Stimulated activated CD8-positive, alpha-beta memory T cell treated with anti-CD3 and anti-CD28 coated beads, Interleukin-15, amount 100 ng/mL, for 48 hours (primary cell): ENCODE measurements at regions not wholly inside any gene's neighbourhood (a gene's known extent, or its start where the extent isn't known, plus 50 kb on each side); places are given as distances from the start of the nearest gene placed in this dataset.
"Not testable (repeated sequence)": the region's sequence is repeated elsewhere in the genome, so short reads cannot be mapped to it uniquely, and the experiment has no call there.

Source experiments
- DNase-seq, 2 donors: peaks; one replicate each; pipeline ENCODE4 v3.0.0-alpha.2; 2020; ENCODE audit warnings: low read depth in 2 of 2

GRCh38 chr7:68162712-68163111, 1166.1 kb downstream of the TYW1 start:
- no peak for DNase-seq

GRCh38 chr7:68166525-68166924, 1169.9 kb downstream of the TYW1 start:
- no peak for DNase-seq

GRCh38 chr7:68173513-68173912, 1176.9 kb downstream of the TYW1 start:
- DNase-seq: no peak

- DNase-seq: no peak
Observed at GRCh38 chr7:68176974-68177373, 1180.3 kb downstream of the TYW1 start.

DNA sequence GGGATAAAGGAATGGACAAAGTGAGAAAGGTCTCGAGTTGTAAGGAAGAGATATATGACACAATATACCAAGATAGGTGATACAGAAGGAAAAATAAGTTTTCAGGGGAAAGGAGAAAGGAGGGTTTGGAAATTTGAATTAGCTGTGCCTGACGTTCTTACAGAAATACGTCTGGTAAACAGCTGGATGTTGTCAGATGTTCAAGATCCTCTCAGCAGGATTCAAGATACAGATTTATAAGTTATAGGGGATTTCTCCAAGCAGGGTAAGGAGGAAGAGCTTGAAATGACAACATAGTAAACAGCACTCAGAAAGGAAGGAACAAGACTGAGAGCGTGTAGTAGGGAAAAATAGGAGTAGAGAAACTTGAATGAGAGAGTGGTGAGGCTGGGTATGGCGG, 1184.1 kb downstream of the TYW1 start:
- no peak for DNase-seq

- DNase-seq: no peak
Observed at GRCh38 chr7:68183176-68183575, 1186.5 kb downstream of the TYW1 start.

- no peak for DNase-seq
Observed at GRCh38 chr7:68185631-68186456, 1189.2 kb downstream of the TYW1 start.

- DNase-seq: no peak
Observed at GRCh38 chr7:68187532-68187931, 1190.9 kb downstream of the TYW1 start.

DNA sequence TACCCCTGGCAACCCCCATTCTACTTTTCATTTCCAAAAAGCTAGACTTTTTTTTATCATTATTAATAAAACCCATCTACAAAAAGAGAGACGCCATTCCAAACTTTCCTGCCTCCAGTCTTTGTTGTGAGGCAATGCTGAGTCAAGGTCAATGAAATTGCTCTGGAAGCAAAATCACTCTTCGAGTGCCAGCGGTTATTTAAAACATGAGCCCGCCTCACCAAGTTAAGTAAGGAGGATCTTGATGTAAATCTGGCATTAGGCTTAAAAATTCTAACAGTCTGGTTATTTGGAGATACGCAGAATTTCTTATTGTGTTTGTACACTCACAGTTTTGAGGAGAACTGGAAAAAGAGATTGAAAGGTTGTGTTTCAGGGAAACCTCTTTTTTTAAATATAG, 1196.3 kb downstream of the TYW1 start:
- no peak for DNase-seq

DNA sequence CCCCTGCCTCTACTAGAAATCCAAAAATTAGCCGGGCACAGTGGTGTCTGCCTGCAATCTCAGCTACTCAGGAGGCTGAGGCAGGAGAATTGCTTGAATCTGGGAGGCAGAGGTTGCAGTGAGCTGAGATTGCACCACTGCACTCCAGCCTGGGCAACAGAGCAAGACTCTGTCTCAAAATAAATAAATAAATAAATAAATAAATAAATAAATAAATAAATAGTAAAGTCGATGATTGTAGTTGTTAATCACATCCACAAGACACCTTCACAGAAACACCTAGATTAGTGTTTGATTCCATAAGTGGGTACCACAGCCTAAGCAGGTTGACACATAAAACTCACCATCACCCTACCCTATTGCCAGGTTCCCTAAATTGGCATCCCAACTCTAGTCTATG, 1199.0 kb downstream of the TYW1 start:
- DNase-seq: not testable (repeated sequence)

DNA sequence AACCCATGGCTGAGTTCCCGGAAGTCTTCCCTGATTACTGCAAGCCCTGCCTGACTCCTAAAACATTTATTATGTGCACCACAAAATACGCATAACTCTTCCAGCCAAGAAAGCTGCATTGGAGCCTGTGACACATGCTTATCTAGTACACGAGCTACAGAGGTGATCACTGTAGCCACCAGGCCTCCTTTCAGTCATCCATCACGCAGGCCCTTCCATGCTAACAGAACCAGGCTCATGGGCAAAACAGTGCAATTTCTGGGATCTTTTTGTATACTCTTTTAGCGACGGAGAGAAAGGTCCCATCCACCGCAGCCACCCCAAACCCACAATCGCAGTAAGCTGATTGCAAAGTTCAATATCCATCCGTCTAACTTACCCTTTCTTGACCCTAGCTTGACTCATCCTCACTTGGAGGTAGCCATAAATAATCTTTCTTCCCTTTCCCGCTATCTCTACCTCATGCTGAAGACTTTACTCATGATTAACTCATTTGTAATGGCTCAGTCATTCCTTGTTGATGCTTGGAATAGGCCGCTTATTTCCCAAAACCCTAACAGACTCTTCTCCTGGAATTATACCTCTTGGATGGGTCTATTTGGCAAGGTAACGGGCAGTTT, 1203.5 kb downstream of the TYW1 start:
- no peak for DNase-seq

DNA sequence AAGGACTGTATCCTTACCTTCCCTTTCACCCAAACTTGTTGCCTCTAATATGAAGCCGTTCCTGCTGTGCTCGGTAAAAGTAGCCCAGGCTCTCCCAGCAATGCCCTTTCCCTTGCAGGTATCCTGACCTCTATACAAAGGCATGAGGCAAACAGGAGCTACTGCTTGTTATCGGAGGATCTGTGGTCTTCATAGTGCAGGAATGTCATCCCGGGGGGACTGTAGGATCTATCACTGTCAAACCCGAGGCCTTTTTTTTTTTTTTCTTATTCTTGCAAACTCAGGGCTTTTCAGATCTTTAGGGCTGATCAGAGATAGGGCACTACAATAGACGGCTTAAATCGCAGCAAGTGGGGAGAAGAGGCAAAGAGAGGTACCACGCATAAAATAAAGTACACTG, 1206.6 kb downstream of the TYW1 start:
- no peak for DNase-seq

GRCh38 chr7:68205826-68206225, 1209.2 kb downstream of the TYW1 start:
- DNase-seq: no peak

GRCh38 chr7:68206946-68207485, 1210.4 kb downstream of the TYW1 start:
- no peak for DNase-seq

DNA sequence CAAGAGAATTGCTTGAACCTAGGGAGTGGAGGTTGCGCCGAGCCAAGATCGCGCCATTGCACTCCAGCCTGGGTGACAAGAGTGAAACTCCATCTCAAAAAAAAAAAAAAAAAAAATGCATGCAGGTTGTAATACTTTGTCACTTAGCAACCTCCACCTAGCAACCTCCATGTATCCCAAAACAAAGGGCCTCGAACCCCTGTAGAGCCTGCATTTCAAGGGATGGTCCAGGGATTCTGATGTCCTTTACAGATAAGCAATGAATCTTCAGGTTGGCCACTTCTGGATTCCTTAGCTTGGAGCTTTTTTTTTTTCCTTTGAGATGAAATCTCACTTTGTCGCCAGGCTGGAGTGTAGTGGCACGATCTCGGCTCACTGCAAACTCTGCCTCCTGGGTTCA, 1211.0 kb downstream of the TYW1 start:
- DNase-seq: no peak

DNA sequence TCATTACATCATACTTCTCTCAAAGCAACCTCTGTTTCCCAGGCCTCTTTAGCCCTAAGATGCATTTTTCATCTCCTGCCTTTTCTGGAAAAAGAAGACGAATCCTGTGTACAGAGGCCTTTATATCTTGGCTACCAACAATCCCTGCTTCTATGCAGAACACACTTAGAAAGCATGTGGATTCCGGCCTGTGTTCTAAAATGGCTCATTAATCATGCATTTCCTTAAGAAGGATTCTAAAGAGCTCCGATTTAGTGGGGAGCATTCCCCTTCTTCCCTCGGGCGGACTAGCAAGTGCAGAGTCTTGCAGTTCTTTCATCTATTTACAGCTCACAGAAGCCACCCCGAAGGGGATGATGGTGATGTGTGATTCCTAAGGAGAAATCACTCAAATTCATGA, 1212.9 kb downstream of the TYW1 start:
- no peak for DNase-seq

DNA sequence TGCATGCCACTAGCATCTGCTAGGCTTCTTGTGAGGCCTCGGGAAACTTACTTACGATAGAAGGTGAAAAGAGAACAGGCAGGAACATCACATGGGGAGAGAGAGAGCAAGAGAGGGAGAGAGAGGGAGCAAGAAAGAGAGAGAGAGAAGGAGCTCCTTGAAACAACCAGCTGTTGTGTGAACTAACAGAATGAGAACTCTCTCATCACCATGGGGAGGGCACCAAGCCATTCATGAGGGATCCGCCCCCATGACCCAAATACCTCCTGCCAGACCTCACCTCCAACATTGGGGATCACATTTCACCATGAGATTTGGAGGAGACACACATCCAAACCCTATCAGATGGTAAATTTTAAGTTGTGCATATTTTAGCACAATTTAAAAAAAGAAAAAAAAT, 1217.2 kb downstream of the TYW1 start:
- no peak for DNase-seq

GRCh38 chr7:68216051-68216450, 1219.4 kb downstream of the TYW1 start:
- DNase-seq: no peak

DNA sequence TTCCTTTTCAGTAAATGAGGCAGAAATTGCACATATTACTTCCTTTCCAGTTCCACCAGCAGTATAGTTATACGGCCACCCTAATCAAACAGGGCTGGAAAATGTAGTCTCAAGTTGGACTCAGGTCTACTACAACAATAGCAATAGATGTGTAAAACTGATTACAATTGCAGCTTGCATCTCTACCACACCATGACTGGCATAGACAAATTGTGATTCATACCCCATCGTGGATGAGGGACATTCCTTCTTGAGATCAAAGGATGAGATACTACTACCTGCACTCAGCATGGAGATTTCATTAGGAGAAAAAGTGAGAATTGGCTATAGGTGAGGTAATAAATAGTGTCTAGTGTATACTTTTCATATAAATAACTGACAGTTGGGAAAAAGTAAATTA, 1220.8 kb downstream of the TYW1 start:
- no peak for DNase-seq

DNA sequence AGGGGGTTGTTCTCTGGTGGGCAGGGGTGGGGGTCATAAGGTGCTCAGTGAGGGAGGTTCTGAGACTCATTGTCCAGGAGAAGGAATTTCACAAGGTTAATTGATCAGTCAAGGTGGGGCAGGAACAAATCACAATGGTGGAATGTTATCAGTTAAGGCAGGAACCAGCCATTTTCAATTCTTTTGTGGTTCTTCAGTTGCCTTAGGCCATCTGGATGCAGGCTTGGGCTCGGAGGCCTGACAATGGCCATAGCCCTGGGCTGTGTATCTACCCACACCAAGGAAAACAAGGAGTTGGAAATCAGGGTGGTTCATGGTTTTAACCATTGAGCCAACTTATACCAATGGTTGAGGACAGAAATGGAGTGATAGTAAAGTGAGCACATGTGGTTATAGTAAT, 1221.8 kb downstream of the TYW1 start:
- no peak for DNase-seq

DNA sequence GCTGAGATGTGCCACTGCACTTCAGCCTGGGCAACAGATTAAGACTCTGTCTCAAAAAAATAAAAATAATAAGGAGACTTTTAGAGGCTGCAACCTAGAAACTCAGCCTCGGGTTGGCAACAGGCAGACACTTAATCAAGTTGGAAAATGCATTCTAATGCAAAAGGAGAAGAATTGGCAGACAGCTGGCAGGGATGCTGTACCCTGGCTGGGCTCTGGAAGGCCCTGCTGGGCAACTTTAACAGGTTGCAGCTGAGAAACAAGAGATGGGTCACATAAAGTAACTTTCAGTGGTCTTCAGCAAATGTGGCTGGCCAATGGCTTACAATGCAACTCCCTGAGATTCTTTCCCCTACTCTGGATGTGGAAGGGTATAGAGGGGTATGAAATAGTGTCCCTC, 1225.7 kb downstream of the TYW1 start:
- DNase-seq: no peak

DNA sequence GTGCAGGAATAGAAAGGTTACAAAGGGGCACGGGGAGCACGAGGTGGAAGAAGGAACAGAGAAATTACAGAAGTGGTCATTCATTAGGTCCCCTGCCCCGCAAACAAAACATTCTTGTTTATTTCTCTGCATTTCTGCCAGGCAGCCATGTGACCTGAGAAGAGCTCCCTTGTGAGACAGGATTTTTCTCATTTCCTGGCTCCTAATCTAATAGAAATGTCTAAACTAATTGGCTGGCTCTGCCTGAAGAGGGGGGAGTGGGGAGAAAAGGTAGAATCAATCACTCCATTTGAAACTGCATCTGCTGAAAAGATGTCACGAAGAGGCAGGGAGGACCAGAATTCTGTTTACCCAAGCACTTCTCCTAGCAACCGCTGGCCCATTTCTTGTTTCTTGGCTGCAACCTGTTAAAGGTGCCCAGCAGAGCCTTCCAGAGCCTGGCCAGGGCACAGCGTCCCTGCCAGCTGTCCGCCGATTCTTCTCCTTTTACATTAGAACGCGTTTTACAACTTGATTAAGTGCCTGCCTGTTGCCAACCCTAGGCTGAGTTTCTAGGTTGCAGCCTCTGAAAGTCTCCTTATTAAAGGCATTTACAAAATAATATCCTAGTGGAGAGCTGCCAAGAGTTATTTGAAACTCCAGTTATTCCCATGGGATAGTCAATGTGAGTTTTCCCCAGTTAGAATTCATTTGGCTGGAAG, 1227.6 kb downstream of the TYW1 start:
- DNase-seq: no peak

DNA sequence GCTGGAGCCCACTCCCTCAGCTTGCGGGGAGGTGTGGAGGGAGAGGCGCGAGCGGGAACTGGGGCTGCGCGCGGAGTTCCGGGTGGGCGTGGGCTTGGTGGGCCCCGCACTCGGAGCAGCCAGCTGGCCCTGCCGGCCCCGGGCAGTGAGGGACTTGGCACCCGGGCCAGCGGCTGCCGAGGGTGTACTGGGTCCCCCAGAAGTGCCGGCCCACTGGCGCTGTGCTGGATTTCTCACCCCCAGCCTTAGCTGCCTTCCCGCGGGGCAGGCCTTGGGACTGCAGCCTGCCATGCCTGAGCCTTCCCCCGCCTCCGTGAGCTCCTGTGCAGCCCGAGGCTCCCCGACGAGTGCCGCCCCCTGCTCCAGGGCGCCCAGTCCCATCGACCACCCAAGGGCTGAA, 1234.4 kb downstream of the TYW1 start:
- not testable (repeated sequence) for DNase-seq
